HL-60/S4 treated with phorbol 12-myristate 13-acetate at 8.2 ng/mL for 4 days and 3 days (cell line): ENCODE measurements at regions not wholly inside any gene's neighbourhood (a gene's known extent, or its start where the extent isn't known, plus 50 kb on each side); places are given as distances from the start of the nearest gene placed in this dataset.

Experiments
- in situ Hi-C: fragments of 300-500 bp; cut with MboI; formaldehyde crosslinking; loops from 2 replicates; pipeline ENCODE4 v1.15.0; 2022; ENCODE audit warnings: low sequenced_read_pairs

DNA sequence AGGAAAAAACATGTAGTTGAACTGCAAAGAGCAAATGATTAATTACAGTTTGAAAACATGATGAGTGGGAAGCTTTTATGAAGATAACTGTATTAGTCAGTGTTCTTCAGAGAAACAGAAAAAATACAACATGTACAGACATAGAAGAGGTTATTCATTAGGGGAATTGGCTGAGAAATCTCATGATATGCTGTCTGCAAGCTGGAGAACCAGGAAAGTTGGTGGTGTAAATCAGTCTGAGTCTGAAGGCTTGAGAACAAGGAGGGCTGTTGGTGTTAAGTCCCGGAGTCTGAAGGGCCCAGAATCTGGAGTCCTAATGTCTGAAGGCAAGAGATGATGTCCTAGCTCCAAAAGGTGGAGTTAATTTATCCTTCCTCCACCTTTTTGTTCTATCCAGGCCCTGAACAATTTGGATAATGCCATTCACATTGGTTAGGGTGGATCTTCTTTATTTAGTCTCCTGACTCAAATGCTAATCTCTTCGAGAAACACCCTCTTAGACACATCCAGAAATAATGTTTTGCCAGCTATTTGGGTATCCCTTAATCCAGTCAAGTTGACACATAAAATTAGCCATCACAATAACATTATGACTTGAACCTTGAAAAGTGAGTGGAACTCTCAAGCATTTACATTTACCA is 672.9 kb upstream of the PTBP2 start:
- in situ Hi-C loops = no loop called here

GRCh38 chr1:96049759-96050409 is 671.7 kb upstream of the PTBP2 start:
- in situ Hi-C loops = no loop called here

- in situ Hi-C loops = no loop called here
Measured at GRCh38 chr1:96059276-96059675, 662.3 kb upstream of the PTBP2 start.

- in situ Hi-C loops = no loop called here
Measured at GRCh38 chr1:96059736-96060135, 661.8 kb upstream of the PTBP2 start.

- in situ Hi-C loops = no loop called here
Measured at GRCh38 chr1:96060621-96061020, 661.0 kb upstream of the PTBP2 start.

GRCh38 chr1:96072021-96072420 is 649.6 kb upstream of the PTBP2 start:
- in situ Hi-C loops = no loop called here

DNA sequence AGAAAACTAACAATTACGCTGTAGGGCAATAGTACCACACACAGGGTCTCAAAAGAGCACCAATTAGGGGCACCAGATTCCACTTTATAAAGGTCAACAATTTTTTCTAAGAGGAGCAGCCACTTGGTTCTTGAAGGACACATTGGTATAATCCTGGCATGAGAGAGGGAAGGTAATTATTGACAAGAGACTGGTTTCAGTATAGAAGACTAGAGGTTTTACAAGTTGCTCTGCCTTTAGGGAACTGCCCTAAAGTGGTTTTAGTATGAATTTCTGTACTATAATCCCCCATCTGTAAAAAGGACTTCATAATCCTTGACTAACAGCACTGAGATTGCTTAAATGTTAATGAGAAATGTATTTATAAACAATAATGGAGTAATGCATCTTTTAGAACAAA is 648.5 kb upstream of the PTBP2 start:
- in situ Hi-C loops = no loop called here

GRCh38 chr1:96074422-96074821 is 647.2 kb upstream of the PTBP2 start:
- in situ Hi-C loops = no loop called here

GRCh38 chr1:96074876-96075577 is 646.6 kb upstream of the PTBP2 start:
- in situ Hi-C loops = no loop called here

DNA sequence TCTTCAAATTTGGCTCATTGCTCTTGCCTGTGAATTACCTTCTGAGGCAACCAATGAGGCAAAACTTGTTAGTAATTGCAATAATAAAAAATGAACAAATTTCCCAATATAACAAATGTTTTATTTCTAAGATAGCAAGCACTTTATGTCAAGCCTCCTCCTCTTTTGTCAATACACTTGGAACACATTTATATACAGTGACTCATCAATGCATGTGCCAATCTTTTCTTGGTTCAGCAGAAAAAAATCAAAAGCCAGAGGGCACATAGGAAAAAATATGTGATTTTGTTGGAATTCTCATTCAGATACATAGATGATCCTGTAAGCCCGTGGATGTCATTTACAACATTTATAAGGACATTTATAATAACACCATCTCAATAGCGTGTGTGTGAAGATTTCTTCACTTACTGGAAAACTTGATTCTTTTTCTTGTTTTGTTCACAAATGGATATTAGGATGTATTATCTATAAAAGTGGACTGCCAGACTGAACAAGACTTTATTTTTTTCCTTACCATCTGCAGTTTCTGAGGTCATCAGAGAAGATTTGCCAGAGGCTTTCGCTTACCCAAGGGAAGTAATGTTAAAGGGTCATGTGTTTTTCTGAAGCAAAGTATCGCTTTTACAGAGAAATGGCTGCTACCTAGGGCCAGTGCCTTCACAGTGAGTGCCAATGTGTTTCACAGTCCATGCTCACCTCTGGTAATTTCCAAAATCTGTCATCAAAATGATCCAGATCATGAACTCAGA is 645.7 kb upstream of the PTBP2 start:
- in situ Hi-C loops = no loop called here

GRCh38 chr1:96076589-96076988 is 645.0 kb upstream of the PTBP2 start:
- in situ Hi-C loops = no loop called here

DNA sequence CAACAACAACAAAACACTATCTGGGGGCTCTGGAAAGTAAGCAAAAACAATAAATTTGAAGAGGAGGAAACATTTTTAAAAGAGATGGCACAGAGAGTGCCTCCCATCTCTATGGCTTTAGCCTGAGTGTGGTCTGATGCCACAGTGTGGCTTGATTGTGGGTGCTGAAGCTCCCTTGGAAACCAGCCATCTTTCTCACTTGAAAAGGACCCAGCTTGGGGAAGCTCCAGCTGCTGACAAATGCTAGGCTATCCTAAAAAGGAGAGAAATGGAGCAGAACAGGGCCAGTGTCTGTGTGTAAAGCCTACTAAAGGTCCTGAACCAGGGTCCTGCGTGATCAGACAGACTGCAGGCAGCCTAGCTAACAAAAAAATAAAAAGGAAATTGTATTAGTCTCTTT is 642.0 kb upstream of the PTBP2 start:
- in situ Hi-C loops = no loop called here

DNA sequence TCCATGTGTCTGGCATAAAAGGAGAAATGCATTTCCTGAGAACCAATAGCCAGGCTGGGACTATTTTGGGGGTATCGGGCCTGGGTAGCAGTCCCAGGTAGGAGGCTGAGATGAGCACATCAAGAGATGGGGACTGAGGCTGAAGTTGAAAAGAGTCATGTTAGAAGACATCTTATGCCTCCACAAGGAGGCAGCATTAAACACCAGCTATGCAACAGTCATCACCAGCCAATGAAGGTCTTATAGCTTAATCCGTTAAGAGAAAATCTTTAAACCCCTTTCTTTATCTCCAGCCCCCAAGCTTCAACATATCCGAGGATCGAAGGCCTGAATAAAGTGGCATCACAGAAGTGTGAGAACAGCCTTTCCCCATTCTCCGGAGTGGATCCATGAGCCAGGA is 640.7 kb upstream of the PTBP2 start:
- in situ Hi-C loops = no loop called here

DNA sequence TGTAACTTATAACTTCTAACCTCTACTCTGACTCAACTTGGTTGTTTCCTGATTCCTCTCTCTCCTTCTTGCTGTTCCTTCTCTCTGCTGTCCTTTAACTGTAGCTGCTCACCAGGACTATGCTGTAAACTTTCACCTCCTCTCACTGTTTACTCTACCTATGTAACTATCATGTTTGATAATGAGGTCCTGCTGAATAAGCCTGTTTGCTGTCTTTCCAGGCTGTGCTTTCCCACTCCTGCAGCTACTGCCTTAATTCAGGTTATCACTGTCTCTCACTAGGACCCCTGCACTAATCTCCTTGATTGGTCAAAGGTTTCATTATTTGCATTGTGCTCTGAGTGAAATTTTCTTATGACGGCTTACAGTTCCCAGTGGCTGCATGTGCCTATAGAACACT is 633.9 kb upstream of the PTBP2 start:
- in situ Hi-C loops = no loop called here

- in situ Hi-C loops = no loop called here
Measured at GRCh38 chr1:96090134-96090533, 631.5 kb upstream of the PTBP2 start.

- in situ Hi-C loops = no loop called here
Measured at GRCh38 chr1:96095849-96096612, 625.6 kb upstream of the PTBP2 start.

GRCh38 chr1:96096613-96097321 is 624.8 kb upstream of the PTBP2 start:
- in situ Hi-C loops = no loop called here

DNA sequence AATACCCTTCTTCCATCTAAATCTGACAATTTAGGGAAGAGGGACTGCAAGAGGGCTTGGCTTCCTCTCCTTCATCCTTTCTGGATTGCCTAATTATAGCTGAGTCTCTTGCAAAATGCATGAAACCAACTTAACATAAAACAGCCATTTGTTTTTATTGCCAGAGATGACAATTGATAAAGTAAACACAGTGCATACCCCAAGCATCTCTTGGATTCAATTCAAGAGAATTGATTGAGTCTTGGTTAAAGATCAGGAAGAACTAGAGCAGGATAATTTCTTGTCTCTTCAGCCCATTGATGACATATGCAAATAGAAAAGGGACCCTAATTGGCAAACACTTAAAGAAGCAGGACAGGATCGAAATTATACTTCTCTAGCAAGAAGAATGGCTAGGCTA is 617.1 kb upstream of the PTBP2 start:
- in situ Hi-C loops = no loop called here

DNA sequence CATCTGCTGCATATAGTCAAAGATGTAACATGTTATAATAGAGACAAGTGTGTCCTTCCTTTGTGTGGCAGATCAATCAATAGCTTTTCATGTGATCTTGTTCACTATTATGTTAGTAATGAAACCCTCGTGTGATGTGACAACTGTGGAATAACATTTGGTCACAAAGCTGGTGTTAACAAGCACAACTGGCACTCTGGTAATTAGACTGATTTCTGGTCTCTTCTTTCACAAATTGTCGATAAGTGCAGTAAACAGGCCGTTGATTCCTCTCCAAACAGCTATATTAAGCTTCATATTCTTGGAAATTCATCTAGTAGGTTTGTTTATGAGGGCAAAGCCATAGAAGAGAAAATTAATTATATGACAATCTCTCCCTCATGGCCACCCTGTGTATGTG is 616.7 kb upstream of the PTBP2 start:
- in situ Hi-C loops = no loop called here

DNA sequence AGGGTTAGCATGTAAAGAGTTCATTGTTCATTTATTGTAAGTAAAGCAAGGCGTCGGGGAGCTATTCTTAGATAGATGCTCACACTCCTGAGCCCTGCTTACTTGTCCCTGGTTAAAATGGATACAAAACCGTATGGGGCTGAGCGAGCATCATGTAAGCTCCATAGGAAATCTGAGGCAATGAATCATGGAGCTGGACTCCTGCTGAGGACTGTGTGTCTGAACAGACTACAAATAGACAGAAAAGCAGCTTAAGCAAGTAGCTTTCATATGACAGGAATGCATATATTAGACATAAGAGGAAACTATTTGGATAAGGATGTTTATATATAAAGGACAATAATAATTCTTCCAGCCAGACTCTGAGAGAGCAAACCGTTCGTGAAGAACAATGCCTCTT is 604.9 kb upstream of the PTBP2 start:
- in situ Hi-C loops = no loop called here
